ENCODE measurements at regions not wholly inside any gene's neighbourhood (a gene's known extent, or its start where the extent isn't known, plus 50 kb on each side); places are given as distances from the start of the nearest gene placed in this dataset.
"Not testable (repeated sequence)": the region's sequence is repeated elsewhere in the genome, so short reads cannot be mapped to it uniquely, and the experiment has no call there.

DNA sequence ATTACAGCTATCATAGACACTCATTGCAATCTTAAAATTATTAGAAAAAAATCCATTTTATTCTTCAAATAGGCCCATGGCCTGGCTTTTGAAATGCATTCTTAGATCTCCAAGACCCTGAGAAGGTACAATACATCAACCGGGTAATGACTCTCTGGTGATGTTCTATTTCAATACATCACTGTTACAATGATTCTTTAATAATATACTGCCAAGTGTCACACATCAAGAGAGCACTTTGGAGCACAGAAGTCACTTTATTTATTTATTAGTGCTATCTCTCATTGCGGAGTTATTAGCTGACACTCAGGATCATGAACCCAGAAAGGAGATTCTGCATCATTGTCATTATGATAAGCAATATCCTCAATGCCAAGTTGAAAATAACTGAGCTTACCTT lies 748.5 kb upstream of the MBL2 start (continued):
- no peak for TF ChIP-seq ZNF274 (IDR thresholded peaks at IDR 0.05; ENCODE audit: low read depth, low read length)
- no peak for TF ChIP-seq CEBPB (IDR thresholded peaks at IDR 0.05; ENCODE audit: low read depth)
- TF ChIP-seq ELF1 (IDR thresholded peaks at IDR 0.05; ENCODE audit: borderline replicate concordance, low read depth): no peak
- TF ChIP-seq POLR2AphosphoS5 (IDR thresholded peaks at IDR 0.05; ENCODE audit: low read depth, low read length): no peak
- TF ChIP-seq POLR2A (IDR thresholded peaks at IDR 0.05; ENCODE audit: borderline replicate concordance, extremely low read depth, insufficient read depth, insufficient read length): no peak
- TF ChIP-seq SRF (IDR thresholded peaks at IDR 0.05; ENCODE audit: low read depth): no peak
- TF ChIP-seq, protein P1, sequence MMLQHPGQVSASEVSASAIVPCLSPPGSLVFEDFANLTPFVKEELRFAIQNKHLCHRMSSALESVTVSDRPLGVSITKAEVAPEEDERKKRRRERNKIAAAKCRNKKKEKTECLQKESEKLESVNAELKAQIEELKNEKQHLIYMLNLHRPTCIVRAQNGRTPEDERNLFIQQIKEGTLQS (IDR thresholded peaks at IDR 0.05): no peak
- TF ChIP-seq, protein P2, sequence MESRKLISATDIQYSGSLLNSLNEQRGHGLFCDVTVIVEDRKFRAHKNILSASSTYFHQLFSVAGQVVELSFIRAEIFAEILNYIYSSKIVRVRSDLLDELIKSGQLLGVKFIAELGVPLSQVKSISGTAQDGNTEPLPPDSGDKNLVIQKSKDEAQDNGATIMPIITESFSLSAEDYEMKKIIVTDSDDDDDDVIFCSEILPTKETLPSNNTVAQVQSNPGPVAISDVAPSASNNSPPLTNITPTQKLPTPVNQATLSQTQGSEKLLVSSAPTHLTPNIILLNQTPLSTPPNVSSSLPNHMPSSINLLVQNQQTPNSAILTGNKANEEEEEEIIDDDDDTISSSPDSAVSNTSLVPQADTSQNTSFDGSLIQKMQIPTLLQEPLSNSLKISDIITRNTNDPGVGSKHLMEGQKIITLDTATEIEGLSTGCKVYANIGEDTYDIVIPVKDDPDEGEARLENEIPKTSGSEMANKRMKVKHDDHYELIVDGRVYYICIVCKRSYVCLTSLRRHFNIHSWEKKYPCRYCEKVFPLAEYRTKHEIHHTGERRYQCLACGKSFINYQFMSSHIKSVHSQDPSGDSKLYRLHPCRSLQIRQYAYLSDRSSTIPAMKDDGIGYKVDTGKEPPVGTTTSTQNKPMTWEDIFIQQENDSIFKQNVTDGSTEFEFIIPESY (IDR thresholded peaks at IDR 0.05; ENCODE audit: extremely low read depth, insufficient replicate concordance, low read length): no peak

DNA sequence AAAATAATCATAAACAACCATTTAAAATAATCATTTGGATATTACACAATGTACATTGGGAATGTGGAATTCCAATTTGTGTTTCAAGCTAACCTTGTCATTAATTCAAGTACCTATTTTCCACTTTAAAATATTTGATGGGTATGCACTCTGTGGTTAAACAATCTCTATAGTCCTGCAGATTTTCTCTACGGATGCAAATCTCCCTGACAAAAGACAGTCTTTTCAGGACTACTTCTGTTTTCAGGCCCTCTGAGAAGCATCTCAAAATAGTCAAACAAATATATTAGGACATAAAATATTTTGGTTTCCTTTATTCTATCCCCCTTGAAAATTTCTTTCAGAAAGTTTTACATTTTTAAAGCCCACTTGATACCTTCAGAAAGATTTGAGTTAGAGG lies 735.6 kb upstream of the MBL2 start:
- H3K9me2 ChIP-seq (ENCODE audit: insufficient read depth): no peaks in the 10 kb centered on the region

DNA sequence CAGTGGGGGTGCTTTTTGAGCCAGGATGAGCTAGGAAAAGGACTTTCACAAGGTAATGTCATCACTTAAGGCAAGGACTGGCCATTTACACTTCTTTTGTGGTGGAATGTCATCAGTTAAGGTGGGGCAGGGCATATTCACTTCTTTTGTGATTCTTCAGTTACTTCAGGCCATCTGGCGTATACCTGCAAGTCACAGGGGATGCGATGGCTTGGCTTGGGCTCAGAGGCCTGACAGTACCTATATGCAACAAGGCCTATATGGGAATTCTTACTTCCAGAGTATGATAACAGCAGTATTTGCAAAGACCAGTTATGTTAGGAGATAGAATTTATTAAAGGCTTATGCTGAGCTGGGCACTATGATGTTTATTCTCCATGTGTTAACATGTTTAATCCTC lies 731.9 kb upstream of the MBL2 start:
- H3K27ac ChIP-seq (ENCODE audit: low read depth, low read length); H3K9me3 ChIP-seq (ENCODE audit: control insufficient read depth in 1 of 2, insufficient read depth in 1 of 2, low read depth in 1 of 2, low read length in 2 of 2); H4K20me1 ChIP-seq (ENCODE audit: insufficient read depth); H3K4me3 ChIP-seq (replicated peaks in 1 of 2; ENCODE audit: low read depth in 1 of 2, low read length in 2 of 2); H3K36me3 ChIP-seq (ENCODE audit: control insufficient read depth in 1 of 2, insufficient read depth in 2 of 2, low read length in 2 of 2); H3K79me2 ChIP-seq (ENCODE audit: insufficient read depth, low read length); POLR2A ChIA-PET; H3K9me2 ChIP-seq (ENCODE audit: insufficient read depth); intact Hi-C loops (cut with micrococcal nuclease); DNase-seq (ENCODE audit: low read depth, low spot score); BruUV-seq (replicated peaks); H3K4me2 ChIP-seq (ENCODE audit: low read length); RAD21 ChIA-PET (ENCODE audit: low non-redundant PET in 1 of 2, low total read pairs in 2 of 2, uncharacterized antibody in 2 of 2, unreplicated experiment in 2 of 2); H3K9ac ChIP-seq (ENCODE audit: low read length); ATAC-seq; H2AFZ ChIP-seq (ENCODE audit: low read depth, low read length, poor library complexity, severe bottlenecking); H3K4me1 ChIP-seq (ENCODE audit: control insufficient read depth in 1 of 2, insufficient read depth in 2 of 2, low read length in 2 of 2); H3K27me3 ChIP-seq (ENCODE audit: insufficient read depth, low read length); CTCF ChIA-PET: not testable (repeated sequence)

More for the DNA sequence above, 735.6 kb upstream of the MBL2 start:
- Histone ChIP-seq H3K4me3 (replicated peaks in 1 of 2; ENCODE audit: low read depth in 1 of 2, low read length in 2 of 2) (no peak overlapping the region), H4K20me1 (ENCODE audit: insufficient read depth) (no peaks in the 10 kb centered on the region), H2AFZ (ENCODE audit: low read depth, low read length, poor library complexity, severe bottlenecking) (no peak overlapping the region), H3K27me3 (ENCODE audit: insufficient read depth, low read length) (no peaks in the 10 kb centered on the region), H3K36me3 (ENCODE audit: control insufficient read depth in 1 of 2, insufficient read depth in 2 of 2, low read length in 2 of 2) (no peaks in the 10 kb centered on the region), H3K9ac (ENCODE audit: low read length) (no peak overlapping the region), H3K9me3 (ENCODE audit: control insufficient read depth in 1 of 2, insufficient read depth in 1 of 2, low read depth in 1 of 2, low read length in 2 of 2) (peaks cover 0 to 11% of the 10 kb centered on the region in 2 experiments; a peak in 2 of 4 replicates), H3K27ac (ENCODE audit: low read depth, low read length) (no peak overlapping the region), H3K79me2 (ENCODE audit: insufficient read depth, low read length) (no peaks in the 10 kb centered on the region), H3K4me2 (ENCODE audit: low read length) (no peak overlapping the region), H3K4me1 (ENCODE audit: control insufficient read depth in 1 of 2, insufficient read depth in 2 of 2, low read length in 2 of 2) (no peaks in the 10 kb centered on the region)
- POLR2A ChIA-PET: no interaction called here
- ATAC-seq (no peak), DNase-seq (ENCODE audit: low read depth, low spot score) (no peak)
- no peak for TF ChIP-seq YY1 (IDR thresholded peaks at IDR 0.05; ENCODE audit: extremely low read depth, insufficient replicate concordance, low read depth, low read length)
- CTCF ChIA-PET: no interaction called here
- intact Hi-C loops (cut with micrococcal nuclease): no loop called here
- BruUV-seq (replicated peaks): no TSS peak
- RAD21 ChIA-PET (ENCODE audit: low non-redundant PET in 1 of 2, low total read pairs in 2 of 2, uncharacterized antibody in 2 of 2, unreplicated experiment in 2 of 2): no interaction called here
